HFFc6 (cell line): ENCODE measurements at regions not wholly inside any gene's neighbourhood (a gene's known extent, or its start where the extent isn't known, plus 50 kb on each side); places are given as distances from the start of the nearest gene placed in this dataset.
"Not testable (repeated sequence)": the region's sequence is repeated elsewhere in the genome, so short reads cannot be mapped to it uniquely, and the experiment has no call there.

ENCODE experiments used
- DNase-seq: peaks from one replicate; pipeline ENCODE4 v3.0.0-alpha.2; 2018
- H3K27ac Mint-ChIP-seq: 2 replicates; pipeline ENCODE4 v1.8.0; 2020; ENCODE audit warnings: mild to moderate bottlenecking, mixed read lengths
- H3K27me3 Mint-ChIP-seq: 2 replicates; pipeline ENCODE4 v1.8.0; 2021; ENCODE audit warnings: mild to moderate bottlenecking, moderate library complexity, mixed read lengths; ENCODE audit not compliant: insufficient read depth
- H3K36me3 Mint-ChIP-seq: 2 replicates; pipeline ENCODE4 v1.8.0; 2021; ENCODE audit warnings: low read depth, mixed read lengths
- H3K4me1 Mint-ChIP-seq: 2 replicates; pipeline ENCODE4 v1.8.0; 2020; ENCODE audit warnings: low read depth, mixed read lengths
- H3K4me3 Mint-ChIP-seq: 2 replicates; pipeline ENCODE4 v1.8.0; 2020; ENCODE audit warnings: mild to moderate bottlenecking, moderate library complexity, mixed read lengths
- H3K9me3 Mint-ChIP-seq: 2 replicates; pipeline ENCODE4 v1.8.0; 2020; ENCODE audit warnings: mild to moderate bottlenecking, mixed read lengths
- TF ChIP-seq, protein P1 (sequence below): fragments of 200-600 bp; sonication (generic); IDR thresholded peaks from 2 replicates; pipeline ENCODE4 v1.5.0; 2021; ENCODE audit warnings: antibody characterized with exemption, mild to moderate bottlenecking

DNA sequence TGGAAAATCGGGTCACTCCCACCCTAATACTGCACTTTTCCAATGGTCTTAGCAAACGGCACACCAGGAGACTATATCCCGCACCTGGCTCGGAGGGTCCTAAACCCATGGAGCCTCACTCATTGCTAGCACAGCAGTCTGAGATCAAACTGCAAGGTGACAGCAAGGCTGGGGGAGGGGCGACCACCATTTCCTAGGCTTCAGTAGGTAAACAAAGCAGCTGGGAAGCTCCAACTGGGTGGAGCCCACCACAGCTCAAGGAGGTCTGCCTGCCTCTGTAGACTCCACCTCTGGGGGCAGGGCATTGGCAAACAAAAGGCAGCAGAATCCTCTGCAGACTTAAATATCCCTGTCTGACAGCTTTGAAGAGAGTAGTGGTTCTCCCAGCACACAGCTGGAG is 109.0 kb upstream of the DEFB108B start:
- not testable (repeated sequence) for H3K4me3 Mint-ChIP-seq, H3K4me1 Mint-ChIP-seq, H3K27me3 Mint-ChIP-seq, H3K27ac Mint-ChIP-seq, H3K36me3 Mint-ChIP-seq, DNase-seq, H3K9me3 Mint-ChIP-seq

DNA sequence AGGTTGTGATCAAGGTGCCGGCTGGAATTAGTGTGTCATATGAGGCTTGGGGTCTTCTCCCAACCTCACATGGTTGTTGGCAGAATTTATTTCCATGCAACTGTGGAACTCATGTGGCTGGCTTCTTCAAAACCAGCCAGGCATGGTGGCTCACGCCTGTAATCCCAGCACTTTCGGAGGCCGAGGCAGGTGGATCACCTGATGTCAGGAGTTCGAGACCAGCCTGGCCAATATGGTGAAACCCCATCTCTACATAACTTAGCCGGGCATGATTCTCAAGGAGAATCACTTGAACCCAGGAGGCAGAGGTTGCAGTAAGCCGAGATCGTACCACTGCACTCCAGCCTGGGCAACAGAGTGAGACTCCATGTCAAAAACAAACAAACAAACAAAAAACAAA is 102.3 kb upstream of the DEFB108B start:
- H3K4me1 Mint-ChIP-seq, H3K9me3 Mint-ChIP-seq, H3K27me3 Mint-ChIP-seq, H3K4me3 Mint-ChIP-seq, DNase-seq, H3K27ac Mint-ChIP-seq, H3K36me3 Mint-ChIP-seq: not testable (repeated sequence)

GRCh38 chr11:71734368-71734767 is 98.6 kb upstream of the DEFB108B start:
- peaks cover 28% of the 10 kb centered on the region for H3K27me3 Mint-ChIP-seq
- TF ChIP-seq, protein P1, sequence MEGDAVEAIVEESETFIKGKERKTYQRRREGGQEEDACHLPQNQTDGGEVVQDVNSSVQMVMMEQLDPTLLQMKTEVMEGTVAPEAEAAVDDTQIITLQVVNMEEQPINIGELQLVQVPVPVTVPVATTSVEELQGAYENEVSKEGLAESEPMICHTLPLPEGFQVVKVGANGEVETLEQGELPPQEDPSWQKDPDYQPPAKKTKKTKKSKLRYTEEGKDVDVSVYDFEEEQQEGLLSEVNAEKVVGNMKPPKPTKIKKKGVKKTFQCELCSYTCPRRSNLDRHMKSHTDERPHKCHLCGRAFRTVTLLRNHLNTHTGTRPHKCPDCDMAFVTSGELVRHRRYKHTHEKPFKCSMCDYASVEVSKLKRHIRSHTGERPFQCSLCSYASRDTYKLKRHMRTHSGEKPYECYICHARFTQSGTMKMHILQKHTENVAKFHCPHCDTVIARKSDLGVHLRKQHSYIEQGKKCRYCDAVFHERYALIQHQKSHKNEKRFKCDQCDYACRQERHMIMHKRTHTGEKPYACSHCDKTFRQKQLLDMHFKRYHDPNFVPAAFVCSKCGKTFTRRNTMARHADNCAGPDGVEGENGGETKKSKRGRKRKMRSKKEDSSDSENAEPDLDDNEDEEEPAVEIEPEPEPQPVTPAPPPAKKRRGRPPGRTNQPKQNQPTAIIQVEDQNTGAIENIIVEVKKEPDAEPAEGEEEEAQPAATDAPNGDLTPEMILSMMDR = peak; percentile 61
- not testable (repeated sequence) for H3K36me3 Mint-ChIP-seq, H3K27ac Mint-ChIP-seq, H3K4me1 Mint-ChIP-seq, DNase-seq, H3K4me3 Mint-ChIP-seq, H3K9me3 Mint-ChIP-seq

DNA sequence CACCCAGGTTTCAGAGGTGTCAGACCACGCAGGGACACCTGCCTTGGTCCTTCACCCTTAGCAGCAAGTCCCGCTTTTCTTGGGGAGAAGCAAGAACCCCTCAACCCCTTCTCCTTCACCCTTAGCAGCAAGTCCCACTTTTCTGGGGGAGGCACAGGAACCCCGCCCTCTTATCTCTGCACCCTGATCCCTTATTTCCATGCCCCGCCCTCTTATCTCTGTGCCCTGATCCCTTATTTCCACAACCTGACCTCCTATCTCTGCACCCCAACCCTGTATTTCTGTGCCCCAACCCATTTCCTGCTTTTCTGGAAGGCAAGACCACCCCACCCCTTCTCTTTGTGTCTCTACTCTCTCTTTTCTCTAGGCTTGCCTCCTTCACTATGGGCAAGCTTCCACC is 94.7 kb upstream of the DEFB108B start:
- H3K27me3 Mint-ChIP-seq = peaks cover 56% of the 10 kb centered on the region
- not testable (repeated sequence) for H3K27ac Mint-ChIP-seq, H3K4me3 Mint-ChIP-seq, DNase-seq, H3K4me1 Mint-ChIP-seq, H3K9me3 Mint-ChIP-seq, H3K36me3 Mint-ChIP-seq

DNA sequence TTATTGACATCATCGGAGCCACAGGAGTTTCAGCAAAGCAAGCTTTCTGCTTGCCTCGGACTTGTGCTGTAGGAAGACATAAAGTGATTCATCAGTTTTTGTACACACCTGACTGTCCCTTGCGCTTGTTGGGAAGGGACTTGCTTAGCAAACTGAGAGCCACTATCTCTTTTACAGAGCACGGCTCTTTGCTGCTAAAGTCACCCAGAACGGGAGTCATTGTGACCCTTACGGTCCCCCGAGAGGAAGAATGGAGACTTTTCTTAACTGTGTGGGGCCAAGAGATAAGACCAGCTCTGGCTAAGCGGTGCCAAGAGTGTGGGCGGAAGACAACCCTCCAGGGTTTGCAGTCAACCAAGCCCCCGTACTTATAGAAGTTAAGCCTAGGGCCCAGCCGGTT is 89.6 kb upstream of the DEFB108B start:
- peaks cover 51% of the 10 kb centered on the region for H3K27me3 Mint-ChIP-seq
- H3K9me3 Mint-ChIP-seq, H3K4me1 Mint-ChIP-seq, H3K27ac Mint-ChIP-seq, H3K4me3 Mint-ChIP-seq, DNase-seq, H3K36me3 Mint-ChIP-seq: not testable (repeated sequence)

DNA sequence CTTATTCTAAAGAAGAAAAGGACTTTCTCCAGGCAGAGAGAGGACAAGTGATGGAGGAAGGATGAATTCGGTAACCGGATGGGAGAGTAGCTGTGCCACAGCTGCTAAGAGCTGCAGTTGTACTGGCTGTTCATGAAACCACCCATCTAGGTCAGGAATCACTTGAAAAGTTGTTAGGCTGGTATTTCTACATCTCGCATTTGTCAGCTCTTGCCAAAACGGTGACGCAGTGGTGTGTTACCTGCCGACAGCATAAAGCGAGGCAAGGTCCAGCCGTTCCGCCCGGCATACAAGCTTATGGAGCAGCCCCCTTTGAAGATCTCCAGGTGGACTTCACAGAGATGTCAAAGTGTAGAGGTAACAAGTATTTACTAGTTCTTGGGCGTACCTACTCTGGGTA is 87.3 kb upstream of the DEFB108B start:
- H3K9me3 Mint-ChIP-seq, H3K36me3 Mint-ChIP-seq, H3K27ac Mint-ChIP-seq, H3K4me3 Mint-ChIP-seq, DNase-seq: not testable (repeated sequence)
- H3K27me3 Mint-ChIP-seq = peaks cover 48% of the 10 kb centered on the region
- H3K4me1 Mint-ChIP-seq = peaks cover 10% of the 10 kb centered on the region

GRCh38 chr11:71746263-71746662 is 86.7 kb upstream of the DEFB108B start:
- H3K9me3 Mint-ChIP-seq, H3K36me3 Mint-ChIP-seq, DNase-seq, H3K27ac Mint-ChIP-seq, H3K4me3 Mint-ChIP-seq: not testable (repeated sequence)
- TF ChIP-seq, protein P1 = peak; percentile 30
- H3K27me3 Mint-ChIP-seq = peaks cover 48% of the 10 kb centered on the region
- H3K4me1 Mint-ChIP-seq = peaks cover 10% of the 10 kb centered on the region

DNA sequence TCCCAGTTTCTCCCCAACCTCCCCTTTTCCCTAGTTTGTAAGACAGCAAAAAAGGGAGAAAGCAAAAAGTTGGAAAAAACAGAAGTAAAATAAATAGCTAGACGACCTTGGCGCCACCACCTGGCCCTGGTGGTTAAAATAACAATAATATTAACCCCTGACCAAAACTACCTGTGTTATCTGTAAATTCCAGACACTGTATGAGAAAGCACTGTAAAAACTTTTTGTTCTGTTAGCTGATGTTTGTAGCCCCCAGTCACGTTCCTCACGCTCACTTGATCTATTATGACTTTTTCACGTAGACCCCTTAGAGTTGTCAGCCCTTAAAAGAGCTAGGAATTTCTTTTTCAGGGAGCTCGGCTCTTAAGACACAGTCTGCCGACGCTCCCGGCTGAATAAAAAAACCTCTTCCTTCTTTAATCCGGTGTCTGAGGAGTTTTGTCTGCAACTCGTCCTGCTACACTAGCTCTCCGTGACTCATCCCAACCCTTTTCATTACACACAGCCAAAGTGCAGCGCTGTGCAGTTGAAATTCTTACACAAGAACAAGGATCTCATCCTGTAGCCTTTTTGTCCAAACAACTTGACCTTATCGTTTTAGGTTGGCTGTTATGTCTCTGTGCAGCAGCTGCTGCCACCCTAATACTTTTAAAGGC is 83.9 kb upstream of the DEFB108B start:
- Mint-ChIP-seq H3K4me1 (peaks cover 10% of the 10 kb centered on the region), H3K27me3 (peaks cover 44% of the 10 kb centered on the region)
- not testable (repeated sequence) for H3K4me3 Mint-ChIP-seq, H3K9me3 Mint-ChIP-seq, H3K36me3 Mint-ChIP-seq, H3K27ac Mint-ChIP-seq
- peak; percentile 3 for DNase-seq

DNA sequence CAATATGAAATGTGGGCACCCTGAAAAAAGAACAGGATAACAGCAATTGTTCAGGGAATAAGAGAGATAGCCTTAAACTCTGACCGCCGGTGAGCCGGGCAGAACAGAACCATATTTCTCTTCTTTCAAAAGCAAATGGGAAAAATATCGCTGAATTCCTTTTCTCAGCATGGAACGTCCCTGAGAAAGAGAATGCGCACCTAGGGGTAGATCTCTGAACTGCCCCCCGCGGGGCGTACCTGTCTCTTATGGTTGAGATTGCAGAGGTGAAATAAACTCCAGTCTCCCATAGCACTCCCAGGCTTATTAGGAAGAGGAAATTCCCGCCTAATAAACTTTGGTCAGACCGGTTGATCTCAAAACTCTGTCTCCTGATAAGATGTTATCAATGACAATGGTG is 82.1 kb upstream of the DEFB108B start:
- DNase-seq, H3K36me3 Mint-ChIP-seq, H3K9me3 Mint-ChIP-seq, H3K4me3 Mint-ChIP-seq, H3K27ac Mint-ChIP-seq: not testable (repeated sequence)
- H3K4me1 Mint-ChIP-seq = peaks cover 10% of the 10 kb centered on the region
- H3K27me3 Mint-ChIP-seq = peaks cover 39% of the 10 kb centered on the region

DNA sequence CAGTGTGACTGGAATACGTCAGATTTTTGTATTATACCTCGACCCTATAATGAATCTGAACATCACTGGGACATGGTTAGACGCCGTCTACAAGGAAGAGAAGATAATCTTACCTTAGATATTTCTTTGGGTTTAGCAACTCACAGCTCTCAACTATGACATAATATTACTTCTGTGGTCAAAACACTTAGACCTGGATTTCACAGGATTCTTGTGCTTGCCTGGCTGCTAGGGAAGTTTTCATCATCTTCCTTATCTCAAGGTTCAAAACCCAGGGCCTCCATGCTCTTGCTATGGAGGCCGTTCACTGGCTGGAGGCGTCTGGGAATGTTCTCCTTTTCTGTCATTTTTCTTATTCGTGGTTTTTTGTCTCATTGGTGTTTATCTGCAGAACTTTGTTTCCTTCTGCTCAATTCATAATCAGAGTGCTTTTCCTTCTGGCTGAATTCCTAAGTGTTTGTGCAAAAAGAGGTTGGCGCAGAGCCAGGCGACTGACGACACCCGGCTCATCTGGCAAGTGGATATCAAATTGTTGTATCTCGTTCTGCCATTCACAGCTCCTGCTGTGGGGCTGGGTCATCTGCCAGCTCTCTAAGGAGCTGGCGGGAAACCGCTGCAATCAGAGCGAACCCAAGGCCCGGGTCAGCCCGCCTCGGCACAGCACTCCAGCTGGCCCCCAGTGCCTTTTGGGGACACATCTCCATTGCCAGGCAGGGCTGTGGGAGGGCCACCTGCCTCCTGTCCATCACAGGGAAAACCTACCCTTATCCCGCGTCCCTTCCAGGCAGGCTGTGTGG is 68.1 kb upstream of the DEFB108B start:
- not testable (repeated sequence) for H3K27ac Mint-ChIP-seq, H3K9me3 Mint-ChIP-seq, DNase-seq, H3K4me3 Mint-ChIP-seq, H3K4me1 Mint-ChIP-seq, H3K36me3 Mint-ChIP-seq
- H3K27me3 Mint-ChIP-seq = peaks cover 31% of the 10 kb centered on the region

- H3K4me3 Mint-ChIP-seq, H3K4me1 Mint-ChIP-seq: not testable (repeated sequence)
Measured at GRCh38 chr11:71767016-71767415, 66.0 kb upstream of the DEFB108B start.

GRCh38 chr11:71772193-71772592 is 60.8 kb upstream of the DEFB108B start:
- H3K36me3 Mint-ChIP-seq = not testable (repeated sequence)

More at GRCh38 chr11:71767016-71767415, 66.0 kb upstream of the DEFB108B start:
- H3K36me3 Mint-ChIP-seq, H3K9me3 Mint-ChIP-seq, DNase-seq, H3K27ac Mint-ChIP-seq: not testable (repeated sequence)
- peaks cover 31% of the 10 kb centered on the region for H3K27me3 Mint-ChIP-seq

More at GRCh38 chr11:71772193-71772592, 60.8 kb upstream of the DEFB108B start:
- not testable (repeated sequence) for DNase-seq, H3K9me3 Mint-ChIP-seq, H3K4me1 Mint-ChIP-seq, H3K27ac Mint-ChIP-seq, H3K4me3 Mint-ChIP-seq
- H3K27me3 Mint-ChIP-seq = peaks cover 19% of the 10 kb centered on the region
